ENCODE measurements at regions not wholly inside any gene's neighbourhood (a gene's known extent, or its start where the extent isn't known, plus 50 kb on each side); places are given as distances from the start of the nearest gene placed in this dataset.

DNA sequence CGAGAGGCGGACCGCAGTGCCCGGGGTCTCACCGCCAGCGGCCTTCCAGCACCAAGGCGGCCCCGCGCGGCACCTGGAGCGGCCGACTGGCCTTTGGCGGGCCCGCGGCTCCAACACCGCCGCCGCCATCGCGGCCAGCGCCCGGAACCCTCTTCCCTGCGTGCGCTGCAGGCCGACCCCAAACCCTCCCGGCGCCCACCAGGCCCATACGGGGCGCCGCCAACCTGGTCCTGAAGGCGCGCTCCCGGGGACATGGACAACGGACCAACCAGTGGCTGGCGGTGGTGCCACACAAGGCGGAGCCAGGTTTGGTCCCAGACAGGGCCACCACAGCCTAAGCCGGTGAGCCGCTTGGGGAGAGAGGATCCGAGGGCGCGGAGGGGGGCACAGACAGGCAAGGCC lies 1514.8 kb upstream of the DEFB115 start:
- TF ChIP-seq, protein P1, sequence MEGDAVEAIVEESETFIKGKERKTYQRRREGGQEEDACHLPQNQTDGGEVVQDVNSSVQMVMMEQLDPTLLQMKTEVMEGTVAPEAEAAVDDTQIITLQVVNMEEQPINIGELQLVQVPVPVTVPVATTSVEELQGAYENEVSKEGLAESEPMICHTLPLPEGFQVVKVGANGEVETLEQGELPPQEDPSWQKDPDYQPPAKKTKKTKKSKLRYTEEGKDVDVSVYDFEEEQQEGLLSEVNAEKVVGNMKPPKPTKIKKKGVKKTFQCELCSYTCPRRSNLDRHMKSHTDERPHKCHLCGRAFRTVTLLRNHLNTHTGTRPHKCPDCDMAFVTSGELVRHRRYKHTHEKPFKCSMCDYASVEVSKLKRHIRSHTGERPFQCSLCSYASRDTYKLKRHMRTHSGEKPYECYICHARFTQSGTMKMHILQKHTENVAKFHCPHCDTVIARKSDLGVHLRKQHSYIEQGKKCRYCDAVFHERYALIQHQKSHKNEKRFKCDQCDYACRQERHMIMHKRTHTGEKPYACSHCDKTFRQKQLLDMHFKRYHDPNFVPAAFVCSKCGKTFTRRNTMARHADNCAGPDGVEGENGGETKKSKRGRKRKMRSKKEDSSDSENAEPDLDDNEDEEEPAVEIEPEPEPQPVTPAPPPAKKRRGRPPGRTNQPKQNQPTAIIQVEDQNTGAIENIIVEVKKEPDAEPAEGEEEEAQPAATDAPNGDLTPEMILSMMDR (IDR thresholded peaks at IDR 0.05) = no peak
- TF ChIP-seq POLR2A (IDR thresholded peaks at IDR 0.05) (no peak), EP300 (IDR thresholded peaks at IDR 0.05) (no peak)
